Activated T-helper 1 cell treated with anti-CD3 and anti-CD28 coated beads, Interleukin-12 subunit alpha, Interleukin-12 subunit beta, Interleukin-2, Interleukin-4 antibody, amounts not matched to agents 30 ng/mL and 10 ng/mL and 1 ng/mL, durations not matched to agents 14 hours and 24 hours and 36 hours (primary cell): ENCODE measurements at regions not wholly inside any gene's neighbourhood (a gene's known extent, or its start where the extent isn't known, plus 50 kb on each side); places are given as distances from the start of the nearest gene placed in this dataset.

Experiments used
- DNase-seq: peaks from one replicate; pipeline ENCODE4 v3.0.0; 2021; ENCODE audit warnings: low spot score
- H3K27ac Mint-ChIP-seq: one replicate; pipeline ENCODE4 v1.8.0; 2021; ENCODE audit warnings: mild to moderate bottlenecking, mixed read lengths
- H3K27me3 Mint-ChIP-seq: one replicate; pipeline ENCODE4 v1.8.0; 2022; ENCODE audit warnings: mild to moderate bottlenecking, moderate library complexity, mixed read lengths; ENCODE audit not compliant: insufficient read depth
- H3K36me3 Mint-ChIP-seq: one replicate; pipeline ENCODE4 v1.8.0; 2021; ENCODE audit warnings: low read depth, mixed read lengths
- H3K4me1 Mint-ChIP-seq: one replicate; pipeline ENCODE4 v1.8.0; 2021; ENCODE audit warnings: low read depth, mixed read lengths
- H3K4me3 Mint-ChIP-seq: one replicate; pipeline ENCODE4 v1.8.0; 2021; ENCODE audit warnings: mild to moderate bottlenecking, moderate library complexity, mixed read lengths
- H3K9me3 Mint-ChIP-seq: one replicate; pipeline ENCODE4 v1.8.0; 2021; ENCODE audit warnings: mixed read lengths
- intact Hi-C: fragments of 100-400 bp; cut with micrococcal nuclease; formaldehyde crosslinking; loops from one replicate; pipeline ENCODE4 v1.15.1; 2024

- H3K27me3 Mint-ChIP-seq = no peaks in the 10 kb centered on the region
- H3K4me1 Mint-ChIP-seq = no peaks in the 10 kb centered on the region
- H3K27ac Mint-ChIP-seq = no peak overlapping the region
- no peak for DNase-seq
- H3K4me3 Mint-ChIP-seq = no peak overlapping the region
- no peaks in the 10 kb centered on the region for H3K9me3 Mint-ChIP-seq
- no peaks in the 10 kb centered on the region for H3K36me3 Mint-ChIP-seq
- intact Hi-C loops = no loop called here
Measured at GRCh38 chr4:186806679-186807421, 83.2 kb upstream of the FAT1 start.

GRCh38 chr4:186807808-186808629, 84.4 kb upstream of the FAT1 start:
- DNase-seq = no peak
- Mint-ChIP-seq H3K27me3 (no peaks in the 10 kb centered on the region), H3K4me1 (no peaks in the 10 kb centered on the region)

DNA sequence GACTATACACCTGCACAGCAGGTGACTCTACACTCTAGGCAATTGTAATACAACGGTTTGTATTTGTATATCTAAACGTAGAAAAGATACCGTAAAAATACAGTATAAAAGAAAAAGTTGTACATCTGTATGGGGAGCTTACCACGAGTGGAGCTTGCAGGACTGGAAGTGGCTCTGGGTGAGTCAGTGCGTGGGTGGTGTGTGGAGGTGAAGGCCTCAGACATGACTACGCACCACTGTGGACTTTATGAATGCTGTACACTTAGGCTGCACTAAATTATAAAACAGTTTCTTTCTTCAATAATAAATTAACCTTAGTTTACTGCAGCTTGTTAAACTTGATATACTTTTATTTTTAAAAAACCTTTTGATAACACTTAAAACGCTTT, 85.0 kb upstream of the FAT1 start:
- Mint-ChIP-seq H3K9me3 (no peaks in the 10 kb centered on the region), H3K4me1 (no peaks in the 10 kb centered on the region), H3K4me3 (no peak overlapping the region), H3K36me3 (no peaks in the 10 kb centered on the region), H3K27ac (no peak overlapping the region), H3K27me3 (no peaks in the 10 kb centered on the region)
- intact Hi-C loops = no loop called here
- no peak for DNase-seq

More at GRCh38 chr4:186807808-186808629, 84.4 kb upstream of the FAT1 start:
- no peaks in the 10 kb centered on the region for H3K36me3 Mint-ChIP-seq
- no peaks in the 10 kb centered on the region for H3K9me3 Mint-ChIP-seq
- H3K27ac Mint-ChIP-seq = no peak overlapping the region
- H3K4me3 Mint-ChIP-seq = no peak overlapping the region
- intact Hi-C loops = no loop called here

DNA sequence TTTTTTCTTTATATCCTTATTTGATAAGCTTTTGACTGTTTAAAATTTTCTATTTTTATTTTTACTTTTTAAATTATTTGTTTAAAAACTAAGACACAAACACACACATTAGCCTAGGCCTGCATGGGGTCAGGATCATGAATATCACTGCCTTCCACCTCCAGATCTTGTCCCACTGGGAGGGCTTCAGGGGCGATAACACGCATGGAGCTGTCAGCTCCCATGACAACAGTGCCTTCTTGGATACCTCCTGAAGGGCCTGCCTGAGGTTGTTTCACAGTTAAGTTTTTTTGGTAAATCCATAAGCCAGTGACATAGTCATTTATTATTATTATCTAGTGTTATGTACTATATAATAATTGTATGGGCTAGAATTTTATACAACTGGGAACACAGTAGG, 85.4 kb upstream of the FAT1 start:
- intact Hi-C loops = no loop called here
- Mint-ChIP-seq H3K9me3 (no peaks in the 10 kb centered on the region), H3K27ac (no peak overlapping the region), H3K4me3 (no peak overlapping the region), H3K36me3 (no peaks in the 10 kb centered on the region), H3K4me1 (no peaks in the 10 kb centered on the region), H3K27me3 (no peaks in the 10 kb centered on the region)
- DNase-seq = no peak

DNA sequence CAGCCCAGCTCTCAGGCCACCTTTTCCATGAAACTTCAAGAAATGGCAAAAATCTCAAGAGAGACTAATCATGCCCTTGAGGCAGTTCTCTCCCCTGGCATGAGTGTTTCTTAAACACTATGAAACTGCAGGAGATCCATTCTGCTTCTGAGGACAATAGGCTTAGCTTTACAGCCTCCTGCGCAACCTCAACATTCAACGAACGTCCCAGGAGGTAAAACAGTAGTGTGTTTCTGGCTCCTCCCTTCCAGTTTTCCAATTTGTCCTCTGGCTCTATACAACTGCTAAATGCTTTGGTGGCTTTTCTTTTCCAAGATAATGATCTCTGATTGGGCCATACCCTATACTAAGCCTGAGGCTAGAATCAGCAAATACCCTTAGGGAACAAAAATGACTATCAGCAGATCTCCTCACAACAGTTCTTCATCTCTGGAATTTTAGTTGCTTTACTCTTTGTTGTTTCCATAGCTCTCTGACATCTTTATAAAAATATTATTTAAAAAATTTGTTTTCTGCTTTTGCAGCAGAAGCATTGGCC, 87.0 kb upstream of the FAT1 start:
- intact Hi-C loops = no loop called here
- no peak overlapping the region for H3K27ac Mint-ChIP-seq
- no peaks in the 10 kb centered on the region for H3K4me1 Mint-ChIP-seq
- no peak for DNase-seq
- no peaks in the 10 kb centered on the region for H3K9me3 Mint-ChIP-seq
- no peak overlapping the region for H3K4me3 Mint-ChIP-seq
- H3K27me3 Mint-ChIP-seq = no peaks in the 10 kb centered on the region
- no peaks in the 10 kb centered on the region for H3K36me3 Mint-ChIP-seq

GRCh38 chr4:186812592-186812991, 88.9 kb upstream of the FAT1 start:
- H3K9me3 Mint-ChIP-seq = no peaks in the 10 kb centered on the region
- no peaks in the 10 kb centered on the region for H3K36me3 Mint-ChIP-seq
- H3K27ac Mint-ChIP-seq = no peak overlapping the region

GRCh38 chr4:186813377-186814068, 89.9 kb upstream of the FAT1 start:
- DNase-seq = no peak
- no peaks in the 10 kb centered on the region for H3K9me3 Mint-ChIP-seq
- intact Hi-C loops = no loop called here
- no peak overlapping the region for H3K27ac Mint-ChIP-seq
- no peaks in the 10 kb centered on the region for H3K36me3 Mint-ChIP-seq
- peaks cover 2% of the 10 kb centered on the region for H3K27me3 Mint-ChIP-seq
- no peak overlapping the region for H3K4me3 Mint-ChIP-seq
- no peaks in the 10 kb centered on the region for H3K4me1 Mint-ChIP-seq

More at GRCh38 chr4:186812592-186812991, 88.9 kb upstream of the FAT1 start:
- intact Hi-C loops = no loop called here
- no peaks in the 10 kb centered on the region for H3K4me1 Mint-ChIP-seq
- H3K4me3 Mint-ChIP-seq = no peak overlapping the region
- H3K27me3 Mint-ChIP-seq = peaks cover 2% of the 10 kb centered on the region
- DNase-seq = no peak

DNA sequence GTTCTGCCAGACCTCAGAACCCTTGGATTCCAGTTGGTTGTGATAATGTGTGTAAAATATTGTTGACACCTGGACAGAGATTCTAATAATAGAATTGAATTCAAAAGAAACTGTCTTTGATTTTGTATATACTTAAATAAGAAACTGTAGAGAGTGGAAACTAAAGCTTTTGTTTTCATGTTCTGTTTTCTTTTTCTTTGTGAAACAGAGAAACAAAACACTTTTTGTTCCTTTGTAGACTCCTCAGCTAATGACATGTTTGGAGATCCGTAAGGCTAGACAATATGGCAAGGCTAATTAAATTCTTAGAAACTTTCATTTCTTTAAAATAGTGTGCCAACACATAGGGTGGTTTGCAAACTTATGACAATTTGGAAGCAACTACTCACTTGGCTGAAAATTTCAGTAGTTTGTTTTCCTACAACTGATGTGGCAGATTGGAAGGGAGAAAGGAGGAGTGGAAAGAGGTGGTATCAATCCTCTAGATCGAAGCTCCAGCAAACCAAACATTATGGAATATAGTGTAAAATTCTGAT, 90.9 kb upstream of the FAT1 start:
- Mint-ChIP-seq H3K36me3 (no peaks in the 10 kb centered on the region), H3K9me3 (no peaks in the 10 kb centered on the region), H3K27ac (no peak overlapping the region), H3K4me1 (no peaks in the 10 kb centered on the region), H3K4me3 (no peak overlapping the region), H3K27me3 (peaks cover 2% of the 10 kb centered on the region)
- DNase-seq = no peak
- intact Hi-C loops = no loop called here

DNA sequence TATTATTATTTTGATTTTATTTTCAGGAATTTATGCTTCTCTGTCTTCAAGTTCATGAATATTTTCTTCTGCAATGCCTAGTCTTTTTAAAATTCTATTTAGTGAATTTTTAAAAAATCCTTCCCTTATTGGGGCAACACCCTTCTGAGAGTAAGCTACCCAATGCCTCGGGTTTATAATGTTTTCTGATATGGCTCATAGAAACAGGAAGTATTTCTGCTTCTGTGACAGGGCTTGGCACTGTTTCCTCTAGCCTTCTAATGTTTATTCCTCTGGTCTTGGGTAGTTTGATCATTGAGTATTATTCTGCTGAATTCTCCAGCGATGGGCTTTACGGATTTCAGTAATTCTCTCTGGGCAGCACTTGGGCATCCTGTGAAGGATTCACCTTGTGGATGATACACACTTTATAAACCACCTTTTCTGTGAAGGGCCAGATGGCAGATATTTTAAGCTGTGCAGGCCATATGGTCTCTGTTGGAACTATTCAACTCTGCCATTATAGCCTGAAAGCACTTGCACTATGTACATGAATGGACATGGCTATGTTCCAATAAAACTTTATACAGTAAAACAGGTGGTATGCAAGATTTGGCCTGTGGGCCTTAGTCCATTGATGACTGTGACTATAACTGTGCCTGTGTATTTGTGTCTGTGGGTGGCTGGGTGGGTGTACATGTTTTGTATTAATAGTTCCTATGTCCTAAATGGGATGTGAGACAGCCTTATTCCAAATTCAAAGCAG, 95.9 kb upstream of the FAT1 start:
- no peak overlapping the region for H3K4me3 Mint-ChIP-seq
- DNase-seq = no peak
- no peak overlapping the region for H3K27ac Mint-ChIP-seq
- H3K27me3 Mint-ChIP-seq = peaks cover 2% of the 10 kb centered on the region
- intact Hi-C loops = no loop called here
- H3K4me1 Mint-ChIP-seq = no peaks in the 10 kb centered on the region
- no peaks in the 10 kb centered on the region for H3K9me3 Mint-ChIP-seq
- no peaks in the 10 kb centered on the region for H3K36me3 Mint-ChIP-seq

- H3K4me1 Mint-ChIP-seq = no peaks in the 10 kb centered on the region
- H3K36me3 Mint-ChIP-seq = no peaks in the 10 kb centered on the region
- H3K4me3 Mint-ChIP-seq = no peak overlapping the region
- no peak for DNase-seq
- H3K27ac Mint-ChIP-seq = no peak overlapping the region
- intact Hi-C loops = no loop called here
- no peaks in the 10 kb centered on the region for H3K9me3 Mint-ChIP-seq
- peaks cover 2% of the 10 kb centered on the region for H3K27me3 Mint-ChIP-seq
Measured at GRCh38 chr4:186820391-186820891, 96.8 kb upstream of the FAT1 start.

GRCh38 chr4:186823989-186824388, 100.3 kb upstream of the FAT1 start:
- no peak for DNase-seq
- Mint-ChIP-seq H3K4me3 (no peak overlapping the region), H3K36me3 (no peaks in the 10 kb centered on the region), H3K27ac (no peak overlapping the region), H3K9me3 (no peaks in the 10 kb centered on the region), H3K27me3 (no peaks in the 10 kb centered on the region), H3K4me1 (no peaks in the 10 kb centered on the region)
- intact Hi-C loops = no loop called here

DNA sequence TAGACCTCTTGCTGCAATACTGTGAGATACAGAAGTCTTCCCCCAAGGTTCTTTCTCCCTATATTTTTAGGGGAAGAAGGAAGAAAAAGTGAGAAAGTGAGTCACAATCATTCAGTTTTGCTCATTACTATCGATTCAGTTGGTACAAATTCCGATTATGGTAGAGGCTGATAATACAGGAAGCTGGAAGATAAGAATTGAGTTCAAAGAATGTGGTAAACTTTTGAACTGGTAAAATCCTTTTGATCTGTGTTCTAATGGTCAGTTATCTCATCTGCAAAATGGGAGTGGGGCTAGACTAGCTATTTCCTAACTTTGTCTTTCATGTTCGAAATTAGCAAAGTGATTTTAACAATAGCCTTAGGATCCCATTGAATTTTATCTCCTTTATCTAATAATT, 101.4 kb upstream of the FAT1 start:
- DNase-seq = no peak
- Mint-ChIP-seq H3K27me3 (no peaks in the 10 kb centered on the region), H3K27ac (no peak overlapping the region)

More for the DNA sequence above, 101.4 kb upstream of the FAT1 start:
- no peak overlapping the region for H3K4me3 Mint-ChIP-seq
- no peaks in the 10 kb centered on the region for H3K4me1 Mint-ChIP-seq
- intact Hi-C loops = no loop called here
- H3K36me3 Mint-ChIP-seq = no peaks in the 10 kb centered on the region
- peaks cover under 1% of the 10 kb centered on the region for H3K9me3 Mint-ChIP-seq
